ENCODE measurements at regions not wholly inside any gene's neighbourhood (a gene's known extent, or its start where the extent isn't known, plus 50 kb on each side); places are given as distances from the start of the nearest gene placed in this dataset.

GRCh38 chr11:116404462-116404798 lies 368.4 kb downstream of the BUD13 start:
- TF ChIP-seq CTCF (IDR thresholded peaks at IDR 0.05), result no peak
- Histone ChIP-seq H3K4me1 (no peaks in the 10 kb centered on the region), H3K27me3 (peaks cover 0 to 5% of the 10 kb centered on the region in 2 donors), H3K4me3 (no peak overlapping the region), H3K36me3 (no peaks in the 10 kb centered on the region), H3K27ac (no peak overlapping the region), H3K9me3 (no peaks in the 10 kb centered on the region)
- DNase-seq, result no peak
- intact Hi-C loops (cut with DNase I), result no loop called here
- no peak for ATAC-seq

- H3K27me3 ChIP-seq, result no peaks in the 10 kb centered on the region
- no peaks in the 10 kb centered on the region for H3K9me3 ChIP-seq
- intact Hi-C loops (cut with DNase I), result no loop called here
- no peak for TF ChIP-seq CTCF (IDR thresholded peaks at IDR 0.05)
- H3K36me3 ChIP-seq, result no peaks in the 10 kb centered on the region
- DNase-seq (no peak), ATAC-seq (no peak)
- no peaks in the 10 kb centered on the region for H3K4me1 ChIP-seq
- H3K27ac ChIP-seq, result no peak overlapping the region
- H3K4me3 ChIP-seq, result no peak overlapping the region
Observed at GRCh38 chr11:116403794-116404461, 368.9 kb downstream of the BUD13 start.

GRCh38 chr11:116400081-116400480 lies 372.7 kb downstream of the BUD13 start:
- no peaks in the 10 kb centered on the region for H3K4me1 ChIP-seq
- H3K4me3 ChIP-seq, result no peak overlapping the region
- H3K36me3 ChIP-seq, result no peaks in the 10 kb centered on the region
- ATAC-seq (no peak), DNase-seq (no peak)
- no peaks in the 10 kb centered on the region for H3K9me3 ChIP-seq
- H3K27ac ChIP-seq, result no peak overlapping the region
- intact Hi-C loops (cut with DNase I), result no loop called here
- TF ChIP-seq CTCF (IDR thresholded peaks at IDR 0.05), result no peak
- no peaks in the 10 kb centered on the region for H3K27me3 ChIP-seq

GRCh38 chr11:116397602-116398084 lies 375.1 kb downstream of the BUD13 start:
- H3K4me3 ChIP-seq, result no peak overlapping the region
- H3K9me3 ChIP-seq, result peaks cover 0 to 11% of the 10 kb centered on the region in 2 donors
- H3K4me1 ChIP-seq, result no peaks in the 10 kb centered on the region
- intact Hi-C loops (cut with DNase I), result no loop called here
- no peaks in the 10 kb centered on the region for H3K27me3 ChIP-seq
- no peak overlapping the region for H3K27ac ChIP-seq
- DNase-seq, result peak in 2 of 4 donors; percentile 24 to 48
- no peak for TF ChIP-seq CTCF (IDR thresholded peaks at IDR 0.05)
- no peaks in the 10 kb centered on the region for H3K36me3 ChIP-seq
- ATAC-seq, result peak; percentile 32

- Histone ChIP-seq H3K27ac (no peak overlapping the region), H3K27me3 (no peaks in the 10 kb centered on the region), H3K4me3 (no peak overlapping the region), H3K36me3 (no peaks in the 10 kb centered on the region), H3K9me3 (peaks cover 0 to 11% of the 10 kb centered on the region in 2 donors), H3K4me1 (no peaks in the 10 kb centered on the region)
- intact Hi-C loops (cut with DNase I), result no loop called here
- no peak for ATAC-seq
- DNase-seq, result no peak
- TF ChIP-seq CTCF (IDR thresholded peaks at IDR 0.05), result no peak
Observed at GRCh38 chr11:116396331-116396730, 376.5 kb downstream of the BUD13 start.
